Cardiac fibroblast (primary cell): ENCODE measurements at regions not wholly inside any gene's neighbourhood (a gene's known extent, or its start where the extent isn't known, plus 50 kb on each side); places are given as distances from the start of the nearest gene placed in this dataset.

Experiments
- DNase-seq, 2 donors: peaks; one replicate each; pipeline versions ENCODE4 v3.0.0 to v3.0.0-alpha.2; 2010; ENCODE audit warnings: low read depth in 2 of 2
- H3K4me3 ChIP-seq, 2 donors: replicated peaks in 1 of 2; 1 replicate in 1 of 2; 2 replicates in 1 of 2; pipeline ENCODE4 v1.5.1; 2011; ENCODE audit warnings: low read depth in 2 of 2, low read length in 2 of 2, mild to moderate bottlenecking in 2 of 2, moderate library complexity in 1 of 2
- TF ChIP-seq, protein P1 (sequence below): IDR thresholded peaks from one replicate; pipeline ENCODE4 v1.5.1; 2011; ENCODE audit warnings: low read depth, mild to moderate bottlenecking, low read length, inconsistent platforms

DNA sequence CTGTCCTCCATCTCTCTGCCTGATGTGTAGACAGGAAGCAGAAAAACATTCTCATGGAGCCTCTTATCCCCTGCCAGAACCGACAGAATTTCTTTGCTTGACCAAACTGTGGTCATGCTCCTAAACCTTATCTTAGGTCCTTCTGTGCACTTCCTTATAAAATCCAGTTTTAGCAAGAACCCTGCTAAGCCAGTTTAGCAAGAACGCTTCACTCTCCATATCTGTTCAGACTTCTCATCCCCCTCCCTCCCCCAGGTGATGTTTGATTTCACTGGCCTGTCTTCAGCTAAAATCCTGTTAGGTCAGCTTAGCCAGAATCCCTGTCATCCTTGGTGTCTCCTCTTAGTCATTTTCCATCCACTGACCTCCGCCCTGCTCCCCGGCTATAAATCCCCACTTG lies 1130.9 kb upstream of the PRKX start:
- no peak overlapping the region for H3K4me3 ChIP-seq
- no peak for DNase-seq
- TF ChIP-seq, protein P1, sequence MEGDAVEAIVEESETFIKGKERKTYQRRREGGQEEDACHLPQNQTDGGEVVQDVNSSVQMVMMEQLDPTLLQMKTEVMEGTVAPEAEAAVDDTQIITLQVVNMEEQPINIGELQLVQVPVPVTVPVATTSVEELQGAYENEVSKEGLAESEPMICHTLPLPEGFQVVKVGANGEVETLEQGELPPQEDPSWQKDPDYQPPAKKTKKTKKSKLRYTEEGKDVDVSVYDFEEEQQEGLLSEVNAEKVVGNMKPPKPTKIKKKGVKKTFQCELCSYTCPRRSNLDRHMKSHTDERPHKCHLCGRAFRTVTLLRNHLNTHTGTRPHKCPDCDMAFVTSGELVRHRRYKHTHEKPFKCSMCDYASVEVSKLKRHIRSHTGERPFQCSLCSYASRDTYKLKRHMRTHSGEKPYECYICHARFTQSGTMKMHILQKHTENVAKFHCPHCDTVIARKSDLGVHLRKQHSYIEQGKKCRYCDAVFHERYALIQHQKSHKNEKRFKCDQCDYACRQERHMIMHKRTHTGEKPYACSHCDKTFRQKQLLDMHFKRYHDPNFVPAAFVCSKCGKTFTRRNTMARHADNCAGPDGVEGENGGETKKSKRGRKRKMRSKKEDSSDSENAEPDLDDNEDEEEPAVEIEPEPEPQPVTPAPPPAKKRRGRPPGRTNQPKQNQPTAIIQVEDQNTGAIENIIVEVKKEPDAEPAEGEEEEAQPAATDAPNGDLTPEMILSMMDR, result no peak

GRCh38 chrX:4841216-4841745 lies 1127.8 kb upstream of the PRKX start:
- DNase-seq, result no peak
- no peak overlapping the region for H3K4me3 ChIP-seq
- TF ChIP-seq, protein P1, result no peak

DNA sequence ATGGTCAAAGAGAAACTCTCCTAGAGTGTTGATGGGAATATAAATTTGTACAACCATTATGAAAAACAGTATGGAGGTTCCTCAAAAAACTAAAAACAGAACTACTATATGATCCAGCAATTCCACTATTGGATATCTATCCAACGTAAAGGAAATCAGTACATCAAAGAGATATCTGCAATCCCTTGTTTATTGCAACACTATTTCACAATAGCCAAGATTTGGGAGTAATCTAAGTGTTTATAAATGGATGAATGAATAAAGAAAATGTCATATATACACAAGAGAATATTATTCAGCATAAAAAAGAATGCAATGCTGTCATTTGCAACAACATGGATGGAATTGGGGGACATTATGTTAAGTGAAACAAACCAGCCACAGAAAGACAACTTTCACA lies 1118.1 kb upstream of the PRKX start:
- DNase-seq, result no peak
- no peak overlapping the region for H3K4me3 ChIP-seq
- TF ChIP-seq, protein P1, result no peak

GRCh38 chrX:4830880-4831557 lies 1117.6 kb upstream of the PRKX start:
- no peak overlapping the region for H3K4me3 ChIP-seq
- TF ChIP-seq, protein P1, result no peak
- no peak for DNase-seq

GRCh38 chrX:4825550-4825949 lies 1112.1 kb upstream of the PRKX start:
- no peak for DNase-seq
- TF ChIP-seq, protein P1, result no peak
- no peak overlapping the region for H3K4me3 ChIP-seq

DNA sequence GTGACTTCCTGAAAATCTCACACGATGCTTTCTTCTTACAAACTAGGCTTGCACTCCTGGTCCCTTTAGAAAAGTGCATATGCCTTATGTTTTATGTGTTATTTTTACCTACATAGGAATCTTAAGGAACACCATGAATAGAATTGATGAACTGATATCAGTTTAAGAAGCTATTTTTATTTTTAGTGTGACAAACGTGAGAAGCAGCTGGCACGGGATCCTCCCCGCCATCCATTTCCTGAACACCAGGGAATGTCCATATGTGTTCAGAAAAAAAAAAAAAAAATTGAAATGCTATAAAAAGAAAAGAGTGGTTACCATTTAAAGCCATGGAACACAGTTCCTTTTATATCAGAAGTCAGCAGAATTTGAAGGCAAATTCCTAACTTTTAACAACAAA lies 1096.1 kb upstream of the PRKX start:
- TF ChIP-seq, protein P1, result no peak
- no peak overlapping the region for H3K4me3 ChIP-seq
- DNase-seq, result no peak

GRCh38 chrX:4805502-4805901 lies 1092.1 kb upstream of the PRKX start:
- no peak overlapping the region for H3K4me3 ChIP-seq
- TF ChIP-seq, protein P1, result no peak
- DNase-seq, result no peak
